GM04504 (cell line): ENCODE measurements at regions not wholly inside any gene's neighbourhood (a gene's known extent, or its start where the extent isn't known, plus 50 kb on each side); places are given as distances from the start of the nearest gene placed in this dataset.
"Not testable (repeated sequence)": the region's sequence is repeated elsewhere in the genome, so short reads cannot be mapped to it uniquely, and the experiment has no call there.

Experiments
- DNase-seq: peaks from one replicate; pipeline ENCODE4 v3.0.0-alpha.2; 2012; ENCODE audit warnings: low read depth

GRCh38 chrX:130467936-130468335 is 66.1 kb downstream of the RBMX2 start:
- DNase-seq, result no peak

- no peak for DNase-seq
Measured at GRCh38 chrX:130468395-130468923, 66.7 kb downstream of the RBMX2 start.

- DNase-seq, result no peak
Measured at GRCh38 chrX:130482871-130483270, 81.1 kb downstream of the RBMX2 start.

GRCh38 chrX:130485870-130486269 is 84.1 kb downstream of the RBMX2 start:
- DNase-seq, result no peak

GRCh38 chrX:130495502-130495901 is 93.7 kb downstream of the RBMX2 start:
- DNase-seq, result not testable (repeated sequence)

GRCh38 chrX:130497531-130497930 is 95.7 kb downstream of the RBMX2 start:
- no peak for DNase-seq

- DNase-seq, result no peak
Measured at GRCh38 chrX:130498653-130499274, 97.0 kb downstream of the RBMX2 start.

GRCh38 chrX:130502016-130502570 is 100.3 kb downstream of the RBMX2 start:
- no peak for DNase-seq

GRCh38 chrX:130504019-130504418 is 102.2 kb downstream of the RBMX2 start:
- no peak for DNase-seq

- DNase-seq, result no peak
Measured at GRCh38 chrX:130507015-130507414, 105.2 kb downstream of the RBMX2 start.

GRCh38 chrX:130512534-130512933 is 110.7 kb downstream of the RBMX2 start:
- DNase-seq, result not testable (repeated sequence)

- no peak for DNase-seq
Measured at GRCh38 chrX:130516123-130516522, 114.3 kb downstream of the RBMX2 start.

- no peak for DNase-seq
Measured at GRCh38 chrX:130523460-130524394, 121.9 kb downstream of the RBMX2 start.

- DNase-seq, result no peak
Measured at GRCh38 chrX:130524476-130525194, 122.8 kb downstream of the RBMX2 start.

- no peak for DNase-seq
Measured at GRCh38 chrX:130529531-130529930, 127.7 kb downstream of the RBMX2 start.

GRCh38 chrX:130531066-130531465 is 129.3 kb downstream of the RBMX2 start:
- DNase-seq, result no peak

GRCh38 chrX:130539721-130540321 is 138.0 kb downstream of the RBMX2 start:
- no peak for DNase-seq

- no peak for DNase-seq
Measured at GRCh38 chrX:130543603-130544325, 142.0 kb downstream of the RBMX2 start.

- no peak for DNase-seq
Measured at GRCh38 chrX:130545796-130546195, 144.0 kb downstream of the RBMX2 start.

- not testable (repeated sequence) for DNase-seq
Measured at GRCh38 chrX:130549382-130549781, 147.6 kb downstream of the RBMX2 start.

GRCh38 chrX:130550351-130550750 is 148.6 kb downstream of the RBMX2 start:
- no peak for DNase-seq
